Stimulated activated CD4-positive, alpha-beta T cell treated with anti-CD3 and anti-CD28 coated beads, Interleukin-1b, Interleukin-23, amount 100 ng/mL, for 1 hour (primary cell): ENCODE measurements at regions not wholly inside any gene's neighbourhood (a gene's known extent, or its start where the extent isn't known, plus 50 kb on each side); places are given as distances from the start of the nearest gene placed in this dataset.

ENCODE experiments used
- DNase-seq, 2 donors: peaks; one replicate each; pipeline ENCODE4 v3.0.0-alpha.2; 2020; ENCODE audit warnings: low read depth in 2 of 2

GRCh38 chr6:150711584-150712504 is 112.2 kb downstream of the PLEKHG1 start:
- DNase-seq: no peak

DNA sequence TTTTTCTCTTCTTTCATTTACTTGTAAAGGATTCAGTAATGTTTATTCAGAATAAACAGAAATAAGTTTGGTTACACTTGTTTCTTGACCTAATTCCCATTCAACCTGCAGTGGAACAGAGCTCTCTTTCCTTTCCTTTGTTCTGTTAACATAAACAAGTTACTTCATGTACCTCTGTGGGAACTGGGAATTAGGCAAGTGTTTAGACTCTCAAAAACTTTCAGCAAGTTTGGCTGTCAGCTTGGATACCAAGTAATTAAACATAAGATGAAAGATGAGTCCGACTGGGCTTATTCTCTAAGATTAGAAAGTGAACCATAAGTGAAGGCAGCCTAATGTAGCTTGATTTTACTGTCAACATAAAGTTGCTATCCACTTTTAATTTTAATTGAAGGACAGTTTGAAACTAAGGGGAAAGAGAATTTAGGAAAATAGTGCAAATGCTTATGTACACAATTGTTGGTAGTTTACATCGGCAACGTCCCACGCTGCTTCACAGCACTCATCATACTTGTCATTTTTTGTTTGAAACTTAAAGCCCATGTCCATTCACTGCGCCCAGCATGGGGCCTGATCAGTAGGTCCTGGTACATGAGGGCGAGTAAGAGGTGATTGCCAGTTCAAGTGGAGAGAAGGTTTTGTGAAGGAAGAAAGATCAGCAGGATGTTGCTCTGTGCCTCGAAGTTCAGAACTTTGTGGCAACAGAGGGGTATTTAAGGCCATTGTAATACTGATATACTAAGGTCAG is 113.0 kb downstream of the PLEKHG1 start:
- no peak for DNase-seq

DNA sequence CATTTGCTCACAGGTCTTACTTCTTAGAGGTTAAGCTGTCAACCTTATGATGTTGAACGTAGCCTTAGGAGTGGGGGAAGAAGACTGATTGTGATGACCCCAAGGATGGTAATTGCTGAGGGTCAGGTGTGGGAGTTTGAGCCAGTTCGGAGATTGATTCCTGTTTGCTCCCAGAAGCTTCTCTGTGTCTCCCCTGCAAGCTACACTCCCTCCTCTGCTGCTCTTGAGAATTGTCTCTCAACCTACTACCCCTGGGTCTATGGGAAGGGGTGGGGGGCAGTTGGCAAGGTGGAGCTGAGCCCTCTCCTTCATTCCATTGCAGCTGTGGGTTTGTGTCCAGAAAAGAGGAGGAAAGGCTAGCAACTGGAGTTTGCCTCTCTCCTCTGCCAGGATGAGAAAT is 113.8 kb downstream of the PLEKHG1 start:
- no peak for DNase-seq

- no peak for DNase-seq
Measured at GRCh38 chr6:150713931-150714330, 114.2 kb downstream of the PLEKHG1 start.

GRCh38 chr6:150715133-150715532 is 115.4 kb downstream of the PLEKHG1 start:
- no peak for DNase-seq

GRCh38 chr6:150717419-150717818 is 117.7 kb downstream of the PLEKHG1 start:
- no peak for DNase-seq

DNA sequence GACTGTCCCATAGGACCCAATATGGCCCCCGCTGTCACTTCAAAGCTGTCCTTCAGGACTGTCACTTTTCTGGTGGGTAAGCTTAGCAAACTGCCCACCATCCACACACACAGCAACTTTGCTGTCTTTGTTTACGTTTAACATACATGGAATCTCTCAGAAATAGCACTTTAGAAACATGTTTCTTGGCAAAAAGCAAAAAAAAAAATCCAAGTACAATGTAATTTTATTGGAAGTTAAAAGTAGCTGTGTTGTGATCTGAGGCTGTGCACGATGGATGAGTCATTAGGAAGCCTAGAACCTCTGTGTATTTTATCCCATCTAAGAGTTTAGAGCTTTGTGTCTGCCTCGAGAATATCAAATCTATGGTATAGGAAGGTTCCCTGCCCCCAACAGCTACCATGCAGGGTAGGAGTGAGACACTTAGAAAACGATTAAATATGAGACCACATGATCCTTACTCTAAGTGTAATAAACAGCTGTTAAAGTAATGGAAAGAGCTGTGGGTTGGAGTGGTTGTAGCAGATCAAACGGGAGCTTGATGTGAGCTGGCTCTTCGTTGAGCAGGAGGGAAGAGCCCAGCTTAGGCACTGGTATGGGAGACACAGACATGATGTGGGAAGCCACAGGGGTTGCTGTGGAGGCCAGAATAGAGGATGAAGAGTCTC is 119.5 kb downstream of the PLEKHG1 start:
- no peak for DNase-seq

DNA sequence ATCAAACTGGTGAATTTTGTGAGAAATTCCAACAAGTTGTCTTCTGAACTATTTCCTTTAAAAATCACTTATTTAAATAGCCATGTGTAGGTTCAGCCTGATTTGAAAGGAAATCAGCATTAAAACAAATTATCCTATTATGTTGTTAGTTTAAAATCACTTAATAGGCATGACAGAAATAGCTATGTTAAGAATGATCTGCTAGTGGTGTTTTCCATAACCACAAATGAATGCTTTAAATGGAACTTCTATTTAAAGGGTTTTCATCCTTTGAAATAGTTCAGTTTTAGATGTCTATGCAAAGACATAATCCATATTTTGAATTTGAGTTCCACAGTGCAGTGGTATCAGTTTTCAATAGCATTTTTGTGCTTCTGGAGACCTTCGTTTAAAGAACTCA is 120.1 kb downstream of the PLEKHG1 start:
- DNase-seq: no peak

DNA sequence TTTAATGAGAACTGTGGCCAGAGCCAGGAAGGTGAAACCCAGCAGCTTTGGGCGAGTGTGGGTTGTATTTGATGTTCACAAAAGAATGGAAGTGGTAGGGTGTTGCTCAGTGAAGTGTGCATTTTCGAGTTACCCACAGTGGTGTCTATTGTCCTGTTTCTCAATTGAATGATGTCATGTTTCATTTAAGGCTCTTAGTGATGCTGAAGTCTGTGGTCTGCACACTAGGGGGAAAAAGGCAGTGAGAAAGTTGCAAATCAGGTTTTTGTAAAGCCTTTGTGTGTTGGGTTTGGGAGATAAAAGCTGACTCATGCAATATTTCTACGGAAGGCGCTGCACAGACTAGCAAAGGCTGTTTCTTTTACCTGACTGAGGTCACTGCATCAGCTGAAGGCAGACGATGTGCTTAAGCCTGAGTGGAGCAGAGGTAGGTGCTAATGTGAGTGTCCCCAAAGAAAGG is 121.1 kb downstream of the PLEKHG1 start:
- no peak for DNase-seq

DNA sequence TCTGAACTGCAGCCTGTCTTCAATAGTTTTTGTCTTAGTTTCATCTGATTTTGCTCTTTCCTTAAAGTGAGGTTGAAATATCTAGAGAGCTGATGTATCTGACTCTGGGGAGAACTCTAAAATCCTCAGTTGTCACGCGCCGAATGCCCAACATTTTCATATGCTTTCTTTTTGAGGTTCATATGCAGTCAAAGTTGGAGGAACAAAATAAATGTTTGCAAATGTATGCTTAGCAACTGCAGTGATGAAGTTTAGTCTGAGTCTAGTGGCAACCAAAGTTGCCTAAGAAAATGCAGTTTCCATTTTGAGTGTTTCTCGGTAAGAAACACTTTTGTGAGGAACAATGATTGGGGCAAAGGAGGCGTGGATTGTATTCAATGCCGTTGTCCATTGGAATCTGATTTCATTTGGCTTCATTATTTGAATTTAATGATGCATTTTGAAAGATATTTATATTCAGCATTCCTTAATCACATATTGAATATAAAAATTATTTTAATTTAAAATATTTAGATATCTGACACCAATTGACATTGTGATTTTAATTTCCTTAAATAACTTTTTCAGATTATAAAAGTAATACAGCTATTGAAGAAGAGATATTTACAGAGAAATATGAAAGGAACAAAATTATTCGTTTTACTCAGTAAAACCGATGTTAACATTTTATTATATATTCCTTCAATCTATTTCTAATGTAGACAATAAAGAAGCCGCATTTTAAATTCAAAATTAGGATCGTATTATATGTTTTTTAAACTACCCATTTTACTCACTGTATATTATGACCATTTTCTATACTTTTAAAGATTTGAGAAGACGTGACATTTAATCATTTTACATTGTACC is 122.0 kb downstream of the PLEKHG1 start:
- DNase-seq: no peak

DNA sequence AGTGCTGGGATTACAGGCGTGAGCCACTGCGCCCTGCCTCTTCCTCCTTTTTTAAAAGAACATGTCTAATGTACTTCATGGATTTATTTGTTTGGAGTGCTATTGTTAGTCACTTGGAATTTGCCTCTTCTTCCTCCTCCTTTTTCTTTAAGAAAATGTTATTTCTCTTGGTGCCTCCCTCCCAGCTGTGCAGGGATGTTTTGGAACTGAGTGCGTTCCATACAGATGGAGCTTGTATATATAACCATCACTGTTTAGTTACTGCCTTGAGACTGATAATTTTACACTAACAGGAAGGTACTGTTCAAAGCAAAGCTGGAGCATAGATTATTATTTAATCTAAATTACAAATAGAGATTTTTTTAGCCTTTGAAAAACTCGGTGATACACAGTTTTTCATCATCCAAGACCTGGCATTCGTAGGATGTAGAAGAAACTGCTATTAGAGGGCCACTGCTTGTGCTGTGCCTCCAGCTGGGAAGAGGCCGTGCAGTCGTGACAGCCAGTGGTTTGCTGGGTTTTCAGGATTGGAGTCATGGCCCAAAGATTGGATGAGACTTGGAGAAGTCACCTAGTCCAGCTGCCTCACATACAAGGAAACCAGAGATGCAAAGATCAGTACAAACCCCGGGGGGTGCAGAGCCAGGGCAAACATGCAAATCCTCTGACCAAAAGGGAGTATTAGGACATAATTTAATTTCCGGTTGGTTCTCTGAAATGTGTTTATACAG is 123.1 kb downstream of the PLEKHG1 start:
- no peak for DNase-seq

- no peak for DNase-seq
Measured at GRCh38 chr6:150723345-150723658, 123.6 kb downstream of the PLEKHG1 start.

DNA sequence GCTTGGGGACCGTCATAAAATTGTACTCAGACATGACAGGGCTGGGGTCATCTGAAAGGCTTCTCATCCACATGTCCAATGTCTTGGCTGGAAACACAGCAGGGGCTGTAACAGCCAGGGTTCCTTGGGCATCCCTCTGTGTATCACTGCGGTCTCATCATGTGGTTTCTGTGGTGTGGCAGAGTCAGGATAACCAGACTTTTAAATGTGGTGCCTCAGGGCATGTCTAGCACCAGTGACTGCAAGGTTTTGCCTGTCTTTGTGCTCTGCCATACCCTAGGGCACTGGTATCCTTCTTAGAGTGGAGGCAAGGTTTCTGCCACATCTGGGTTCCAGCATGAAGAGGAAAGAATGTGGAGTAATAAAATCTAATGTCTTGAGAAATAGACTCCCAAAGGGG is 124.2 kb downstream of the PLEKHG1 start:
- no peak for DNase-seq

DNA sequence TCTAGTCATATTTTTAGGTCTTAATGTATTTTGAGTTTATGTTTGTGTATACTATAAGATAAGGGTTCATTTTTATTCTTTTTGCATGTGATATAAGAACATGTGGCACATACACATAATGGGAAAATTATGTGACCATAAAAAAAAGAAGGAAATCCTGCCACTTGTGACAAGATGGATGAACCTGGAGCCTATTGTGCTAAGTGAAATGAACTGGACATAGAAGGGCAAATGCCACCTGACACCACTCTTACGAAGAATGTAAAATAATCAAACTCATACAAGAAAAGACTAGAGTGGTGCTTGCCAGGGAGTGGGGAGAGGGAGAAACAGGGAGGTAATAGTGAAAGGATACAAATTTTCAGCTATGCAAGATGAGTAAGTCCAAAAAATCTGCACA is 126.1 kb downstream of the PLEKHG1 start:
- DNase-seq: no peak

GRCh38 chr6:150729188-150729748 is 129.6 kb downstream of the PLEKHG1 start:
- DNase-seq: no peak

- DNase-seq: no peak
Measured at GRCh38 chr6:150730801-150731457, 131.2 kb downstream of the PLEKHG1 start.

GRCh38 chr6:150732765-150733539 is 132.6 kb upstream of the MTHFD1L start:
- no peak for DNase-seq

- DNase-seq: no peak
Measured at GRCh38 chr6:150733726-150734125, 131.8 kb upstream of the MTHFD1L start.

- DNase-seq: no peak
Measured at GRCh38 chr6:150734235-150734634, 131.3 kb upstream of the MTHFD1L start.
